Stomach (tissue), 8 donors: ENCODE measurements at regions not wholly inside any gene's neighbourhood (a gene's known extent, or its start where the extent isn't known, plus 50 kb on each side); places are given as distances from the start of the nearest gene placed in this dataset.
"Not testable (repeated sequence)": the region's sequence is repeated elsewhere in the genome, so short reads cannot be mapped to it uniquely, and the experiment has no call there.

Source experiments
- DNase-seq, 2 donors: peaks; one replicate each; pipeline versions ENCODE4 v3.0.0 to v3.0.0-alpha.2; 2013 to 2019
- H3K27ac ChIP-seq, 5 donors: fragments of 200-600 bp in 4 of 5; sonication (generic) in 4 of 5; one replicate each; pipeline ENCODE4 v1.5.1; 2013 to 2019; ENCODE audit warnings: mild to moderate bottlenecking in 1 of 5, moderate library complexity in 1 of 5
- H3K27me3 ChIP-seq, 3 donors: fragments of 200-600 bp; sonication (generic); one replicate each; pipeline ENCODE4 v1.5.1; 2017 to 2019; ENCODE audit warnings: mixed run types in 1 of 3
- H3K36me3 ChIP-seq, 4 donors: fragments of 200-600 bp; sonication (generic); 1 replicate in 3 of 4; 2 replicates in 1 of 4; pipeline ENCODE4 v1.5.1; 2016 to 2019
- H3K4me1 ChIP-seq, 4 donors: fragments of 200-600 bp; sonication (generic); one replicate each; pipeline ENCODE4 v1.5.1; 2016 to 2019
- H3K4me3 ChIP-seq, 4 donors: fragments of 200-600 bp; sonication (generic) in 3 of 4; one replicate each; pipeline ENCODE4 v1.5.1; 2016 to 2019; ENCODE audit warnings: mild to moderate bottlenecking in 1 of 4
- H3K9me3 ChIP-seq, 4 donors: fragments of 200-600 bp; sonication (generic); one replicate each; pipeline ENCODE4 v1.5.1; 2016 to 2019
- CTCF ChIP-seq, 7 experiments: fragments of 450-650 bp in 4 of 7; fragments of 200-600 bp in 3 of 7; sonication (generic) in 3 of 7; IDR thresholded peaks; one replicate each; pipeline ENCODE4 v1.5.1; 2016 to 2019; ENCODE audit warnings: antibody characterized with exemption in 7 of 7, control low read depth in 2 of 7, mild to moderate bottlenecking in 1 of 7
- EP300 ChIP-seq: sonication (generic); formaldehyde crosslinking; IDR thresholded peaks from one replicate; pipeline ENCODE4 v1.6.1; 2017; ENCODE audit warnings: antibody characterized with exemption
- POLR2A ChIP-seq, 4 donors: fragments of 450-650 bp; IDR thresholded peaks; one replicate each; pipeline ENCODE4 v1.6.1; 2016; ENCODE audit warnings: antibody characterized with exemption in 4 of 4, control low read depth in 2 of 4, mild to moderate bottlenecking in 1 of 4, moderate library complexity in 1 of 4
- POLR2AphosphoS5 ChIP-seq, 3 donors: sonication (generic); formaldehyde crosslinking; IDR thresholded peaks; one replicate each; pipeline ENCODE4 v1.6.1; 2016; ENCODE audit warnings: antibody characterized with exemption in 3 of 3
- WGBS, 5 donors: extraction: QIAGEN DNeasy Blood & Tissue Kit in 3 of 5; methylation state at CpG; one replicate each; pipeline versions ENCODE4 v1.1.5 to v1.1.7; 2013 to 2018; 5-methylcytosine and 5-hydroxymethylcytosine counted together
- intact Hi-C: fragments of 100-400 bp; cut with DNase I; formaldehyde crosslinking; loops from one replicate; pipeline ENCODE4 v1.15.1; 2023; ENCODE audit warnings: low total_unique reads
- donor health status: healthy with polysubstance abuse.
- donor health status: Bipolar disorder and iron deficiency.
- donor health status: healthy.

- Histone ChIP-seq H3K27ac (no peak overlapping the region), H3K36me3 (no peaks in the 10 kb centered on the region), H3K4me1 (no peaks in the 10 kb centered on the region), H3K4me3 (no peak overlapping the region), H3K9me3 (no peaks in the 10 kb centered on the region), H3K27me3 (no peaks in the 10 kb centered on the region)
- 85 to 94% (median 86%) methylated on average over 7 of the region's 7 CpGs for WGBS, 5 donors
- TF ChIP-seq CTCF (IDR thresholded peaks at IDR 0.05) (no peak), EP300 (no peak), POLR2A (IDR thresholded peaks at IDR 0.05) (no peak), POLR2AphosphoS5 (IDR thresholded peaks at IDR 0.05) (no peak)
- no peak for DNase-seq
- intact Hi-C loops, result no loop called here
These were observed 71.5 kb downstream of the BTBD3 start for GRCh38 chr20:11989018-11989771.

GRCh38 chr20:11992426-11992825, 74.7 kb downstream of the BTBD3 start:
- no peak for DNase-seq
- Histone ChIP-seq H3K4me3 (no peak overlapping the region), H3K36me3 (no peaks in the 10 kb centered on the region), H3K9me3 (no peaks in the 10 kb centered on the region), H3K27ac (no peak overlapping the region), H3K4me1 (no peaks in the 10 kb centered on the region), H3K27me3 (no peaks in the 10 kb centered on the region)
- 57 to 78% (median 72%) methylated on average over 2 of the region's 2 CpGs for WGBS, 5 donors
- TF ChIP-seq CTCF (IDR thresholded peaks at IDR 0.05) (no peak), POLR2AphosphoS5 (IDR thresholded peaks at IDR 0.05) (no peak), EP300 (no peak), POLR2A (IDR thresholded peaks at IDR 0.05) (no peak)
- intact Hi-C loops, result no loop called here

GRCh38 chr20:11993886-11994461, 76.3 kb downstream of the BTBD3 start:
- TF ChIP-seq CTCF (IDR thresholded peaks at IDR 0.05) (no peak), EP300 (no peak), POLR2AphosphoS5 (IDR thresholded peaks at IDR 0.05) (no peak), POLR2A (IDR thresholded peaks at IDR 0.05) (no peak)
- DNase-seq, result peak in 1 of 2 donors; percentile 55
- intact Hi-C loops, result no loop called here
- H3K4me3 ChIP-seq, result no peak overlapping the region
- H3K27me3 ChIP-seq, result no peaks in the 10 kb centered on the region
- no peaks in the 10 kb centered on the region for H3K36me3 ChIP-seq
- H3K9me3 ChIP-seq, result no peaks in the 10 kb centered on the region
- H3K4me1 ChIP-seq, result no peaks in the 10 kb centered on the region
- WGBS, 5 donors, result 78 to 86% (median 81%) methylated on average over 7 of the region's 7 CpGs
- H3K27ac ChIP-seq, result no peak overlapping the region

GRCh38 chr20:11995805-11996567, 78.3 kb downstream of the BTBD3 start:
- intact Hi-C loops, result no loop called here
- 63 to 77% (median 73%) methylated on average over 7 of the region's 7 CpGs for WGBS, 5 donors
- no peaks in the 10 kb centered on the region for H3K36me3 ChIP-seq
- H3K27ac ChIP-seq, result no peak overlapping the region
- H3K9me3 ChIP-seq, result no peaks in the 10 kb centered on the region
- peak in 1 of 2 donors; percentile 42 for DNase-seq
- H3K27me3 ChIP-seq, result no peaks in the 10 kb centered on the region
- TF ChIP-seq POLR2AphosphoS5 (IDR thresholded peaks at IDR 0.05) (no peak), CTCF (IDR thresholded peaks at IDR 0.05) (no peak), EP300 (no peak), POLR2A (IDR thresholded peaks at IDR 0.05) (no peak)
- H3K4me3 ChIP-seq, result no peak overlapping the region
- no peaks in the 10 kb centered on the region for H3K4me1 ChIP-seq

- H3K9me3 ChIP-seq, H3K4me1 ChIP-seq, H3K36me3 ChIP-seq, H3K4me3 ChIP-seq, H3K27me3 ChIP-seq, H3K27ac ChIP-seq, intact Hi-C loops, DNase-seq: not testable (repeated sequence)
- WGBS, 5 donors, result 75 to 95% (median 89%) methylated on average over 1 of the region's 1 CpG
These were observed 87.1 kb downstream of the BTBD3 start for GRCh38 chr20:12004776-12005175.
